ENCODE measurements at regions not wholly inside any gene's neighbourhood (a gene's known extent, or its start where the extent isn't known, plus 50 kb on each side); places are given as distances from the start of the nearest gene placed in this dataset.

- Histone ChIP-seq H3K4me1 (ENCODE audit: control insufficient read depth in 4 of 4, insufficient read depth in 4 of 4, low read length in 3 of 4) (peaks cover 0 to 4% (median under 1%) of the 10 kb centered on the region in 4 donors), H3K4me3 (ENCODE audit: low read depth in 1 of 3, low read length in 3 of 3) (no peak overlapping the region)
- 81% methylated on average over 5 of the region's 5 CpGs for WGBS
These were observed 65.0 kb downstream of the DIO3 start for GRCh38 chr14:101626331-101626730.

More at GRCh38 chr14:101626331-101626730, 65.0 kb downstream of the DIO3 start:
- TF ChIP-seq YY1 (IDR thresholded peaks at IDR 0.05) (no peak), HNF4G (IDR thresholded peaks at IDR 0.05) (no peak), FOXA2 (IDR thresholded peaks at IDR 0.05) (no peak), GABPA (IDR thresholded peaks at IDR 0.05 in 1 of 2, conservative IDR thresholded peaks at IDR 0.05 in 1 of 2) (no peak), ZBTB33 (IDR thresholded peaks at IDR 0.05) (no peak), CTCF (IDR thresholded peaks at IDR 0.05; ENCODE audit: low read depth, low read length, missing input control) (no peak), ATF3 (IDR thresholded peaks at IDR 0.05) (no peak), EGR1 (IDR thresholded peaks at IDR 0.05; ENCODE audit: low read depth in 2 of 2) (no peak), RAD21 (IDR thresholded peaks at IDR 0.05) (no peak), HNF4A (conservative IDR thresholded peaks at IDR 0.05) (no peak), JUND (IDR thresholded peaks at IDR 0.05) (no peak), RXRA (IDR thresholded peaks at IDR 0.05) (no peak), MAX (IDR thresholded peaks at IDR 0.05) (no peak), SP1 (IDR thresholded peaks at IDR 0.05) (no peak), REST (IDR thresholded peaks at IDR 0.05) (no peak), FOXA1 (IDR thresholded peaks at IDR 0.05) (no peak), TAF1 (conservative IDR thresholded peaks at IDR 0.05) (no peak), NR2F2 (IDR thresholded peaks at IDR 0.05) (no peak)
- Histone ChIP-seq H3K36me3 (ENCODE audit: control insufficient read depth in 4 of 4, insufficient read depth in 3 of 4, low read depth in 1 of 4, low read length in 3 of 4) (no peaks in the 10 kb centered on the region), H3K27me3 (ENCODE audit: control insufficient read depth in 4 of 4, insufficient read depth in 4 of 4, low read length in 3 of 4) (no peaks in the 10 kb centered on the region), H3K9ac (ENCODE audit: low read depth in 1 of 2, low read length in 2 of 2) (no peak overlapping the region), H3K9me3 (ENCODE audit: control insufficient read depth in 4 of 4, low read length in 3 of 4) (no peaks in the 10 kb centered on the region), H3K27ac (ENCODE audit: low read depth in 1 of 2, low read length in 2 of 2) (no peak overlapping the region)
- no peak for DNase-seq (ENCODE audit: low spot score)
